Fibroblast of lung (primary cell): ENCODE measurements at regions not wholly inside any gene's neighbourhood (a gene's known extent, or its start where the extent isn't known, plus 50 kb on each side); places are given as distances from the start of the nearest gene placed in this dataset.

ENCODE experiments used
- DNase-seq, 2 donors: peaks; one replicate each; pipeline versions ENCODE4 v3.0.0 to v3.0.0-alpha.2; 2010; ENCODE audit warnings: low read depth in 2 of 2
- H2AFZ ChIP-seq: 2 replicates; pipeline ENCODE4 v1.5.1; 2012; ENCODE audit warnings: low read length, control low read depth, inconsistent platforms
- H3K27ac ChIP-seq: 2 replicates; pipeline ENCODE4 v1.5.1; 2011; ENCODE audit warnings: low read length, control low read depth; ENCODE audit not compliant: insufficient read depth
- H3K27me3 ChIP-seq: 2 replicates; pipeline ENCODE4 v1.5.1; 2011; ENCODE audit warnings: mild to moderate bottlenecking, low read length; ENCODE audit not compliant: control insufficient read depth, insufficient read depth
- H3K36me3 ChIP-seq: 2 replicates; pipeline ENCODE4 v1.5.1; 2011; ENCODE audit warnings: low read length; ENCODE audit not compliant: control insufficient read depth, insufficient read depth
- H3K4me1 ChIP-seq: 2 replicates; pipeline ENCODE4 v1.5.1; 2011; ENCODE audit warnings: low read length; ENCODE audit not compliant: control insufficient read depth, insufficient read depth; ENCODE audit errors: extremely low read depth
- H3K4me2 ChIP-seq: 2 replicates; pipeline ENCODE4 v1.5.1; 2011; ENCODE audit warnings: low read length, control low read depth; ENCODE audit not compliant: insufficient read depth; ENCODE audit errors: extremely low read depth
- H3K4me3 ChIP-seq, 4 experiments: fragments of 200-600 bp in 1 of 4; sonication (generic) in 1 of 4; replicated peaks in 1 of 4; 2 replicates each; pipeline ENCODE4 v1.5.1; 2011 to 2016; ENCODE audit warnings: low read length in 4 of 4, low read depth in 3 of 4, mild to moderate bottlenecking in 3 of 4, control low read depth in 2 of 4, inconsistent platforms in 1 of 4, mixed read lengths in 1 of 4; ENCODE audit not compliant: insufficient read depth in 1 of 4; ENCODE audit errors: control extremely low read depth in 1 of 4
- H3K79me2 ChIP-seq: 2 replicates; pipeline ENCODE4 v1.5.1; 2012; ENCODE audit warnings: mild to moderate bottlenecking, low read length, inconsistent platforms; ENCODE audit not compliant: control insufficient read depth, insufficient read depth
- H3K9ac ChIP-seq: 2 replicates; pipeline ENCODE4 v1.5.1; 2011; ENCODE audit warnings: mild to moderate bottlenecking, low read length, control low read depth; ENCODE audit not compliant: insufficient read depth
- H3K9me3 ChIP-seq: 2 replicates; pipeline ENCODE4 v1.5.1; 2012; ENCODE audit warnings: low read depth, low read length; ENCODE audit not compliant: control insufficient read depth, insufficient read depth
- H4K20me1 ChIP-seq: 2 replicates; pipeline ENCODE4 v1.5.1; 2011; ENCODE audit warnings: low read length; ENCODE audit not compliant: control insufficient read depth, insufficient read depth; ENCODE audit errors: extremely low read depth
- EZH2 ChIP-seq: IDR thresholded peaks from 2 replicates; pipeline ENCODE4 v1.5.1; 2012; ENCODE audit warnings: low read length, control low read depth, mild to moderate bottlenecking; ENCODE audit errors: missing control alignments
- TF ChIP-seq, protein P1 (sequence below), 2 donors: IDR thresholded peaks in 1 of 2; conservative IDR thresholded peaks in 1 of 2; 1 replicate in 1 of 2; 2 replicates in 1 of 2; pipeline ENCODE4 v1.5.1; 2011 to 2012; ENCODE audit warnings: low read length in 2 of 2, control low read depth in 1 of 2, inconsistent platforms in 1 of 2, low read depth in 1 of 2, mild to moderate bottlenecking in 1 of 2

- no peaks in the 10 kb centered on the region for H4K20me1 ChIP-seq
- no peaks in the 10 kb centered on the region for H3K9me3 ChIP-seq
- no peaks in the 10 kb centered on the region for H3K79me2 ChIP-seq
- no peaks in the 10 kb centered on the region for H3K27me3 ChIP-seq
- TF ChIP-seq EZH2: no peak
- TF ChIP-seq, protein P1, sequence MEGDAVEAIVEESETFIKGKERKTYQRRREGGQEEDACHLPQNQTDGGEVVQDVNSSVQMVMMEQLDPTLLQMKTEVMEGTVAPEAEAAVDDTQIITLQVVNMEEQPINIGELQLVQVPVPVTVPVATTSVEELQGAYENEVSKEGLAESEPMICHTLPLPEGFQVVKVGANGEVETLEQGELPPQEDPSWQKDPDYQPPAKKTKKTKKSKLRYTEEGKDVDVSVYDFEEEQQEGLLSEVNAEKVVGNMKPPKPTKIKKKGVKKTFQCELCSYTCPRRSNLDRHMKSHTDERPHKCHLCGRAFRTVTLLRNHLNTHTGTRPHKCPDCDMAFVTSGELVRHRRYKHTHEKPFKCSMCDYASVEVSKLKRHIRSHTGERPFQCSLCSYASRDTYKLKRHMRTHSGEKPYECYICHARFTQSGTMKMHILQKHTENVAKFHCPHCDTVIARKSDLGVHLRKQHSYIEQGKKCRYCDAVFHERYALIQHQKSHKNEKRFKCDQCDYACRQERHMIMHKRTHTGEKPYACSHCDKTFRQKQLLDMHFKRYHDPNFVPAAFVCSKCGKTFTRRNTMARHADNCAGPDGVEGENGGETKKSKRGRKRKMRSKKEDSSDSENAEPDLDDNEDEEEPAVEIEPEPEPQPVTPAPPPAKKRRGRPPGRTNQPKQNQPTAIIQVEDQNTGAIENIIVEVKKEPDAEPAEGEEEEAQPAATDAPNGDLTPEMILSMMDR (conservative IDR thresholded peaks at IDR 0.05 in 1 of 2, IDR thresholded peaks at IDR 0.05 in 1 of 2; ENCODE audit: low read depth in 1 of 2, low read length in 2 of 2): no peak
- H2AFZ ChIP-seq: no peak overlapping the region
- no peaks in the 10 kb centered on the region for H3K4me1 ChIP-seq
- H3K36me3 ChIP-seq: no peaks in the 10 kb centered on the region
- DNase-seq: no peak
- no peak overlapping the region for H3K9ac ChIP-seq
- H3K27ac ChIP-seq: no peak overlapping the region
- no peak overlapping the region for H3K4me3 ChIP-seq
- no peak overlapping the region for H3K4me2 ChIP-seq
These were observed 105.8 kb upstream of the NWD2 start for GRCh38 chr4:37138789-37139188.

- H3K9me3 ChIP-seq: no peaks in the 10 kb centered on the region
- H3K36me3 ChIP-seq: no peaks in the 10 kb centered on the region
- H3K9ac ChIP-seq: no peak overlapping the region
- no peaks in the 10 kb centered on the region for H3K4me1 ChIP-seq
- TF ChIP-seq, protein P1 (conservative IDR thresholded peaks at IDR 0.05 in 1 of 2, IDR thresholded peaks at IDR 0.05 in 1 of 2; ENCODE audit: low read depth in 1 of 2, low read length in 2 of 2): no peak
- TF ChIP-seq EZH2: no peak
- H3K4me3 ChIP-seq: no peak overlapping the region
- no peaks in the 10 kb centered on the region for H4K20me1 ChIP-seq
- no peak overlapping the region for H3K27ac ChIP-seq
- no peak overlapping the region for H3K4me2 ChIP-seq
- DNase-seq: no peak
- no peak overlapping the region for H2AFZ ChIP-seq
- no peaks in the 10 kb centered on the region for H3K27me3 ChIP-seq
- H3K79me2 ChIP-seq: no peaks in the 10 kb centered on the region
These were observed 104.6 kb upstream of the NWD2 start for GRCh38 chr4:37139987-37140386.

DNA sequence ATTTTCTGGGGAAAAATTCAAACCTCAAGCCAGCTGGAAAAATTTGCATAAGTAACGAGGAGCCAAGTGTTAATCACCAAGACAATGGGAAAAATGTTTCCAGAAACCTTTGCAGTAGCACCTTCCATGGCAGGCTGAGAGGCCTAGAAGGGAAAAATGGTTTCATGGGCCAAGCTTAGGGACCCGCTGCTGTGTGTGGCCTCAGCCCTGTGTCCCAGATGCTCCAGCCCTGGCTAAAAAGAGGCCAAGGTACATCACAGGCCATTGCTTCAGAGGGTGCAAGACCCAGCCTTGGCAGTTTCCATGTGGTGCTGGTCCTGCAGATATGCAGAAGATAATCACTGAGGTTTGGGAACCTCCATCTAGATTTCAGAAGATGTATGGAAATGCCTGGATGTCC lies 98.3 kb upstream of the NWD2 start:
- no peak overlapping the region for H3K4me3 ChIP-seq
- TF ChIP-seq EZH2: no peak
- H4K20me1 ChIP-seq: no peaks in the 10 kb centered on the region
- H3K4me1 ChIP-seq: no peaks in the 10 kb centered on the region
- no peak overlapping the region for H3K27ac ChIP-seq
- no peaks in the 10 kb centered on the region for H3K27me3 ChIP-seq
- no peaks in the 10 kb centered on the region for H3K79me2 ChIP-seq
- H3K36me3 ChIP-seq: no peaks in the 10 kb centered on the region
- H3K9ac ChIP-seq: no peak overlapping the region
- H2AFZ ChIP-seq: no peak overlapping the region
- no peak for DNase-seq
- H3K4me2 ChIP-seq: no peak overlapping the region
- H3K9me3 ChIP-seq: no peaks in the 10 kb centered on the region
